HG02981 (cell line): ENCODE measurements at regions not wholly inside any gene's neighbourhood (a gene's known extent, or its start where the extent isn't known, plus 50 kb on each side); places are given as distances from the start of the nearest gene placed in this dataset.

Experiments used
- ATAC-seq: cut with Tn5 transposase; IDR thresholded peaks from one replicate; pipeline ENCODE4 v1.9.1; 2021; ENCODE audit warnings: mild to moderate bottlenecking, moderate library complexity; ENCODE audit not compliant: unreplicated experiment

GRCh38 chr11:15888556-15889345 is 467.6 kb downstream of the SOX6 start:
- no peak for ATAC-seq

GRCh38 chr11:15889363-15890030 is 466.8 kb downstream of the SOX6 start:
- ATAC-seq: no peak

- no peak for ATAC-seq
Measured at GRCh38 chr11:15890031-15890713, 466.2 kb downstream of the SOX6 start.

- no peak for ATAC-seq
Measured at GRCh38 chr11:15893080-15893492, 463.3 kb downstream of the SOX6 start.

- no peak for ATAC-seq
Measured at GRCh38 chr11:15896026-15896425, 460.3 kb downstream of the SOX6 start.

GRCh38 chr11:15896530-15896929 is 459.8 kb downstream of the SOX6 start:
- no peak for ATAC-seq

GRCh38 chr11:15897211-15897960 is 459.0 kb downstream of the SOX6 start:
- no peak for ATAC-seq

GRCh38 chr11:15901054-15901453 is 455.3 kb downstream of the SOX6 start:
- ATAC-seq: no peak

GRCh38 chr11:15901790-15902189 is 454.6 kb downstream of the SOX6 start:
- ATAC-seq: no peak

- no peak for ATAC-seq
Measured at GRCh38 chr11:15903246-15903645, 453.1 kb downstream of the SOX6 start.

GRCh38 chr11:15905366-15906104 is 450.8 kb downstream of the SOX6 start:
- no peak for ATAC-seq

GRCh38 chr11:15906481-15907035 is 449.8 kb downstream of the SOX6 start:
- ATAC-seq: no peak

- ATAC-seq: no peak
Measured at GRCh38 chr11:15907806-15908205, 448.5 kb downstream of the SOX6 start.

GRCh38 chr11:15909937-15910598 is 446.3 kb downstream of the SOX6 start:
- ATAC-seq: no peak

- no peak for ATAC-seq
Measured at GRCh38 chr11:15910761-15911160, 445.6 kb downstream of the SOX6 start.

GRCh38 chr11:15911377-15912044 is 444.8 kb downstream of the SOX6 start:
- ATAC-seq: no peak

- ATAC-seq: no peak
Measured at GRCh38 chr11:15912291-15912690, 444.1 kb downstream of the SOX6 start.

- no peak for ATAC-seq
Measured at GRCh38 chr11:15912825-15913224, 443.5 kb downstream of the SOX6 start.

GRCh38 chr11:15913261-15913660 is 443.1 kb downstream of the SOX6 start:
- ATAC-seq: no peak
